Left cardiac atrium (tissue), 4 donors: ENCODE measurements at regions not wholly inside any gene's neighbourhood (a gene's known extent, or its start where the extent isn't known, plus 50 kb on each side); places are given as distances from the start of the nearest gene placed in this dataset.
"Not testable (repeated sequence)": the region's sequence is repeated elsewhere in the genome, so short reads cannot be mapped to it uniquely, and the experiment has no call there.

ENCODE experiments used
- ATAC-seq, 2 donors: fragments of 200-7000 bp; cut with Tn5 transposase; one replicate each; pipeline ENCODE4 v1.9.1; 2020; ENCODE audit warnings: mild to moderate bottlenecking in 2 of 2, moderate library complexity in 2 of 2
- DNase-seq: peaks from one replicate; pipeline ENCODE4 v3.0.0-alpha.2; 2020
- intact Hi-C, 2 donors: fragments of 100-400 bp; cut with DNase I; formaldehyde crosslinking; loops; one replicate each; pipeline versions ENCODE4 v1.14.1 to v1.15.1; 2022 to 2023
- donor health status: DM: no; HTN: yes; CAD: no.
- donor health status: DM: no; HTN: yes; CAD: no; lungs with severe emphysema.
- donor health status: DM: yes; HTN: yes; CAD: no.
- donor health status: Dilated cardiomyopathy.

DNA sequence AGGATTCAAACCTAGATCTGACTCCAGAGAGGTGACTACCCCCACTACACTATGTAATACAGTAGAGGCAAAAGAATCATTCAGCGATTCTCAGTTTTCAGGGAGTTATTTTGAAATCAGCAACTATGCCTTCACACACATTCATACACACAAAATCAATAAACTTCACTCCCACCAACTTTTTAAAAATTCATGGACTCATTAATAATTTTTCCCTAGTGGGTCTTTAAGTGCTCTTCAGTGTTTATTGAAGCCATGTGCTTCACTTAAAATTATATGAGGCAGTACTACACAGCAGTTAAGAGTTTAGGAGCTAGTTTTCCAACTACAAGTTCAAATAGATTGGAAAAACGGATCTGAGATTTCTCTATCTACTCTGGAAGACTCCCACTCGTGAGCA, 452.7 kb upstream of the ADGRB3 start:
- intact Hi-C loops, result no loop called here
- DNase-seq, result no peak
- ATAC-seq, result no peak

GRCh38 chr6:68181027-68181426, 454.1 kb upstream of the ADGRB3 start:
- intact Hi-C loops, DNase-seq, ATAC-seq: not testable (repeated sequence)

DNA sequence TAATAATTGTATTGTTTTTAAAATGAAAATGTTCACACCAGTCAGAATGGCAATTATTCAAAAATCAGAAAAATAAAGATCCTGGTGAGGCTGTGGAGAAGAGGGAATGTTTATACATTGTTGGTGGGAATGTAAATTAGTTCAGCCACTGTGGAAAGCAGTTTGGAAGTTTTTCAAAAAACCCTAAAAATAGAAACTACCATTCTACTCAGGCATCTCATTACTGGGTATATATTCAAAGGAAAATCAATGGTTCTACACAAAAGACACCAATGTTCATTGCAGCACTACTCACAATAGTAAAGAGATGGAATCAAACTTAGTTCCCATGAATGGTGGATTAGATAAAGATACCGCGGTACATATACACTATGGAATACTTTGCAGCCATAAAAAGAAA, 461.5 kb upstream of the ADGRB3 start:
- DNase-seq (no peak), ATAC-seq (no peak)
- intact Hi-C loops, result no loop called here

DNA sequence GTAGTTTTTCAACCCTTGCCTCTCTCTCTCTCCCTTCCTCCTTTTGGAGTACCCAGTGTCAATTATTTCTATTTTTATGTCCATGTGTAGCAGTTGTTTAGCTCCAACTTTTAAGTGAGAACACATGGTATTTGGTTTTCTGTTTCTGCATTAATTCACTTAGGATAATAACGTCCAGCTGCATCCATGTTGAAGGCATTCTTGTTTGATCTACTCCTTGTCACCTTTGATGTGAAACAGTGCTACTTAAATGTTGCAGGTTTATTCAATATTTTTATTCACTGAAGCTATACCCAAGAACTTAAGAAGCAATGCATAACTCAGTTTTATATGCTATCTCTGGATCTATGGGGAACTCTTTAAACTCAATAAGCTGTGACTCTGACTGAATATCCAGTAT, 465.2 kb upstream of the ADGRB3 start:
- intact Hi-C loops, result no loop called here
- ATAC-seq, result no peak
- DNase-seq, result no peak

- intact Hi-C loops, result no loop called here
Measured at GRCh38 chr6:68167604-68168003, 467.5 kb upstream of the ADGRB3 start.

DNA sequence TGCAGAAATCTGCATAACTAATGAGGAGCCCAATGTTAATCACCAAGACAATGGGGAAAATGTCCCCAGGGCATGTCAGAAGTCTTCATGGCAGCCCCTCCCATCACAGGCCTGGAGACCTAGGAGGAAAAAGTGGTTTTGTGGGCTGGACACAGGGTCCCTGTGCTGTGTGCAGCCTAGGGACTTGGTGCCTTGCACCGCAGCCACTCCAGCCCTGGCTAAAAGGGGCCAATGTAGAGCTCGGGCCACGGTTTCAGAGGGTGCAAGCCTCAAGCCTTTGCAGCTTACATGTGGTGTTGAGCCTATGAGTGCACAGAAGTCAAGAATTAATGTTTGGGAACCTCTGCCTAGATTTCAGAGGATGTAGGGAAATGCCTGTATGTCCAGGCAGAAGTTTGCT, 474.3 kb upstream of the ADGRB3 start:
- intact Hi-C loops, ATAC-seq: not testable (repeated sequence)

More at GRCh38 chr6:68167604-68168003, 467.5 kb upstream of the ADGRB3 start:
- ATAC-seq (no peak), DNase-seq (no peak)

DNA sequence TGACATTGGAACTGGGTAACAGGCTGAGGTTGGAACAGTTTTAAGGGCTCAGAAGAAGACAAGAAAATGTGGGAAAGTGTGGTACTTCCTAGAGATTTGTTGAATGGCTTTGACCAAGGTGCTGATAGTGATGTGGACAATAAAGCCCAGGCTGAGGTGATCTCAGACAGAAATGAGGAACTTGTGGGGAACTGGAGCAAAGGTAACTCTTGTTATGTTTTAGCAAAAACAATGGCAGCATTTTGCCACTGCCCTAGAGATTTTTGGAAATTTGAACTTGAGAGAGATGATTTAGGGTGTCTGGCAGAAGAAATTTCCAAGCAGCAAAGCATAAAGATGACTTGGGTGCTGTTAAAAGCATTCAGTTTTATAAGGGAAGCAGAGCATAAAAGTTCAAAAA, 474.7 kb upstream of the ADGRB3 start:
- ATAC-seq (no peak), DNase-seq (no peak)
- intact Hi-C loops, result no loop called here

More for the DNA sequence above, 474.3 kb upstream of the ADGRB3 start:
- DNase-seq, result not testable (repeated sequence)

DNA sequence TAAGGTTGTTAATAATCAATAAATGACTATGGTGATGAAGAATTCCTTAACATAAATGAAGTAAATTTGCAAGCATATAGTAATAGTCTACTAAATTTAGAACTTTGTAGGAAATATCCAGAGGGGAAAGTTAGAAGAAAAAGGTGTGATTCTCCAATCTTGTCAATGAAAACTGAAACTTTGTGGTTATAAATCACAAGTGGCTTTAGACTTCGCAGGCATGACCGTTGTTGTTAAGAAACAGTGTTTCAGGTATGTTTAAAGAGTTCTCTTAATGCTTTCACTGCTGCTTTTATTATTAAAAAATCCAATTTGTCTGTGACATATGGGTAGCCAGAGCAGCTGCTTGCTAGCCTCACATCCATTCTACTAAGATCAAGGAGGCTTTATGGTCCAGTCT, 475.6 kb upstream of the ADGRB3 start:
- intact Hi-C loops, result no loop called here

DNA sequence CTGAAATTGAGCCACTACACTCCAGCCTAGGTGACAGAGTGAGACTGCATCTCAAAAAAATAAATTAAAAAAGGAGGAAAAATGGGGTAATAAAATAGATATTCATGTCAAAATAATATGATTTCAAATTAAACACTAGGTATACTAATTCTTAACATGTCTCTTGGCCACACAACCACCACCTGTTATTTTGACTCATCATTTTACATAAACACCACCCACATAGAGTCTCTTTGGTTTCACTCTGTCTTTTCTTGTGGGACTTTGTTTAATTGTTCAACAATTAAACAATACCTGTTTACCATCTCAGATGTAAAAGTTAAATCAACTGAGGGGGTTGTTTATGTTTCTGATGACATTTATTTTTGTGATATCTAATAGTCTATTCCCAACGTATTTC, 476.8 kb upstream of the ADGRB3 start:
- no peak for ATAC-seq
- intact Hi-C loops, result no loop called here
- no peak for DNase-seq

More for the DNA sequence above, 475.6 kb upstream of the ADGRB3 start:
- DNase-seq, result no peak
- ATAC-seq, result no peak

DNA sequence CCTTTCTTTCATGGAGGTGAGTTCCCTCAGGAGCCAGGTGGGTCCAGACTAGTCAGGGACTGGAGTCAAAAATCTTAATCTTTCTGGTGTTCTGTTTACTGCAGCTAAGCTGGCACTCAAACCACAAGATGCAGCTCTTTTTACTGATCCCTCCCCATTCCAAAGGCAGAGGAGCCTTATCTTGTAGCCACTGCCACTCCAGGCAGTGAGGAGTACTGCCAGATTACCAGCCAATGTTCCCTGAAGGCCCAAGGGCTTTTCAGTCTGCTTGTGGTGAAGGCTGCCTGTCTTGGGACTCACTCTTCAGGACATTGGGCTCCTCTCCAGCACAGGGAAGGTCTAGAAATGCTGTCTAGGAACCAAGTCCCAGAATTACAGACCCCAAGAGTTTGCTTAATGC, 490.4 kb upstream of the ADGRB3 start:
- intact Hi-C loops, result no loop called here
- DNase-seq (no peak), ATAC-seq (no peak)

DNA sequence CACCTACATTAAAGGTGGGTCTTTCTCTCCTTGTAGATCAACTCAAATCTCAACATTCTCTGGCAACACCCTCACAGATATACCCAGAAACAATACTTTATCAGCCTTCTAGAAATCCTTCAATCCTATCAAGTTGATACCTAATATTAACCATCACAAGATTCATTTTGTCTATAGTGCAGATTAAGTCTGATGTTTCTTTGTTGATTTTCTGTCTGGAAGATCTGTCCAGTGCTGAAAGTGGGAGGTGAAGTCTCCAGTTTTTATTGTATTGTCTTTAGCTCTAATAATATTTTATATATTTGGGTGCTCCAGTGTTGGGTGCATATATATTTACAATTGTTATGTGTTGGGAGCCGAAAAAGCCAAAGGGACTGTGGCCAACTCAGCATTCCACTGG, 493.9 kb upstream of the ADGRB3 start:
- intact Hi-C loops, result no loop called here
- DNase-seq (no peak), ATAC-seq (no peak)

DNA sequence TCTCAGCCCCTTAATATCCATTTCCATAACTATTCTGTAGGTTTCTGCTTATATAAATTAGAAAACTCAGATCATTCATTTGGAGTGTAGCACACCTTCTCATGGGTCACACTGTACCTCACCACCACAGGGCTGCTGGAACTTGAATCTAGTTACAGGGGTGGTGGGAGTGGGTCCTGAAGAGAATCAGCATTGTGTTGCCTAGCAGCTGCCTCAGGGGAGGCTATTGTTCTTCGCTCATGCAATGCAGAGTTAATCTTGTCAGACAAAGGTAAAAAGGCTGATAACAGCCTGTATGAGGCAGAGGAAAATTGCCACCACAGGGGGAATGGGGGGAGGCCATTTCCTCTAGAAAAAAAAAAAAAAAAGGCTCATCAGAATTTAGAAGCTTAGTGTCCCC, 496.0 kb upstream of the ADGRB3 start:
- ATAC-seq, result no peak
- no peak for DNase-seq
- intact Hi-C loops, result no loop called here

GRCh38 chr6:68134796-68135195, 500.3 kb upstream of the ADGRB3 start:
- intact Hi-C loops, result no loop called here
- ATAC-seq (no peak), DNase-seq (no peak)

- ATAC-seq, result no peak
- intact Hi-C loops, result no loop called here
Measured at GRCh38 chr6:68128211-68128610, 506.9 kb upstream of the ADGRB3 start.

DNA sequence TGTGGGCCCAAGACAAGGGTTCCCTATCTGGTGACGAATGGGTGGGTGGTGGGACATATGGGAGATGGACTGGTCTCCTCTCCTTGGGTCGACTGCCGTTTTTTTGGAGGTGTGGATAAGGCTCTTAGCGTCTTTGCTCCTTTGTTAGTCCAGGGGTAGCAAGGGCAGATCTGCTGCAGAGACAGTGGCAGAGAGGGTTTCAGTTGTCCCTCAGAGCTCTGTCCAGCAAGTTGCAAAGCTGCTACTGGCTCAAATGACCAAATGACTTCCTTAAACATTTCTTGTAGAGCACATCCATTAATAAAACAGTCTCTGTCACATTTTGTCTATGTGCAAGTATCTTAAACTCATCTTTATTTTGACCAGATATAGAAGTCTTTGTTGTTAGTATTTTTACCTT, 508.0 kb upstream of the ADGRB3 start:
- DNase-seq, result no peak
- no peak for ATAC-seq
- intact Hi-C loops, result no loop called here

More at GRCh38 chr6:68128211-68128610, 506.9 kb upstream of the ADGRB3 start:
- DNase-seq, result no peak

DNA sequence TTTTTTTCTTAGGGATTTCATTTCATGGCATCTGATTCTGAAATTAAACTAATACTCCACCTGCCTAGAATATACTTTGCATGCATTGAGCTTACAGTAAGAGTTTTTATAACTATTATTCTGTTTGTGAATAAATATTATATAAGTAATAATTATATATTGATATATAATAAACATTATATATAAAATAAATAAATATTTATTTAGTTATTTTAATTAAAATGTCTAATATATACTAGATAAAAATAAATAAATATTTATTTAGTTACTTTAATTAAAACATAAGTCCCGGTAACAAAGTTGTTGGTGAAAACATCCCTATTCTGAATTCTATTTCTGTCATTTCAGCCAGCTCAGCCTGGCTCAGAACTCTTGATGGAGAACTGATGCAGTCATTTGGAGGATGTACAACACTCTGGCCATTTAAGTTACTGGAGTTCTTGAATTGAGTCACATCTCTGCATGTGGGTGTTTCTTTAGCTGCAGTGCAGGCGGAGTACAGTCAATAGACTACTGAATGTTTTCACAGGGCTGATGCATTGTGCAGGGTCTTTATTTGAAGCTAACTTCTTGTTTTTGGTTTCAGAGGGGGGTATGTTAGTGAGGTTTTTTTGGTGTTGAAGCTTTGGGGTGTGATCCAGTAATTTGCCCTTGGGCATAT, 508.9 kb upstream of the ADGRB3 start:
- intact Hi-C loops, result no loop called here
- no peak for DNase-seq
- no peak for ATAC-seq

GRCh38 chr6:68122975-68123374, 512.1 kb upstream of the ADGRB3 start:
- intact Hi-C loops, DNase-seq, ATAC-seq: not testable (repeated sequence)

DNA sequence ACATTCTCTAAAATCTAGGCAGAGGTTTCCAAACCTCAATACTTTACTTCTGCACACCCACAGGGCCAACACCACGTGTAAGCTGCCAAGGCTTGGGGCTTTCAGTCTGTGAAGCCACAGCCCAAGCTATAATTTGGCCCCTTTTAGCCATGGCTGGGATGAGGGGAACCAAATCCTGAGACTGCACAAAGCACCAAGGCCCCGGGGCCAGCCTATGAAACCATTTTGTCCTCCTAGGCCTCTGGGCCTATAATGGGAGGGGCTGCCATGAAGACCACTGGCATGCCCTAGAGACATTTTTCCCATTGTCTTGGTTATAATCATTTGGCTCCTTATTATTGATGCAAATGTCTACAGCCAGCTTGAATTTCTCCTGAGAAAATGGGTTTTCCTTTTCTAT, 513.0 kb upstream of the ADGRB3 start:
- intact Hi-C loops, result no loop called here
- no peak for DNase-seq
- ATAC-seq, result no peak

- DNase-seq, intact Hi-C loops, ATAC-seq: not testable (repeated sequence)
Measured at GRCh38 chr6:68120954-68121353, 514.1 kb upstream of the ADGRB3 start.

DNA sequence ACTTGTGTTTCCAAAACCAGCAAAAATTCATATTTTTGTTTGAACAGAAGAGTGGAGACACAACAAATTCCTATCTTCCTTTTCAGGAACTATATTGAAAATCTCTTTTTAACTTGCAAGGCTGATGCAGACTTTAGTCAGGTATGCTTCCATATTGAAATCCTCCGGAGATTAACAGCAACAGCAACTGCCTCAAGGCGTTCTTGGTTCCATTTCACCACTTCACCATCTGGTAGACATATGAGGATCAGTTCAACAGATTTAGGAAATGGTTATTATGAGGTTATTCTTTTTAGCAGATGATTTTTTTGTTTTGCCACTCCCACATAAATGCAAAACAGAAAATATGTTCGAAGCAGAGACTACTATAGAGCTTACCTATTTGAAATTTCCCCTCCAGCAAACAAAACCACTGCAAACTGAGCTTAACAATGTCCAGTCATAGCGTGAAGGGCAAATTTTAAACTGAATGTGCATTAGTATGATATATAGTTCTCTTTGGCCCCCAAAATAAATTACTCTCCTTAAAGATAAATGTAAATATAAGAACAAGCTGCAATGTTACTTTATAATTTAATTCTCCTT, 520.5 kb upstream of the ADGRB3 start:
- no peak for DNase-seq
- intact Hi-C loops, result no loop called here
- no peak for ATAC-seq

GRCh38 chr6:68108233-68108835, 526.7 kb upstream of the ADGRB3 start:
- intact Hi-C loops, result no loop called here
- DNase-seq (no peak), ATAC-seq (no peak)
